ENCODE measurements at regions not wholly inside any gene's neighbourhood (a gene's known extent, or its start where the extent isn't known, plus 50 kb on each side); places are given as distances from the start of the nearest gene placed in this dataset.
"Not testable (repeated sequence)": the region's sequence is repeated elsewhere in the genome, so short reads cannot be mapped to it uniquely, and the experiment has no call there.

GRCh38 chr5:29451004-29451403 is 1742.5 kb upstream of the CDH6 start:
- H3K4me1 ChIP-seq (replicated peaks in 1 of 4; ENCODE audit: control insufficient read depth in 3 of 4, insufficient read depth in 4 of 4, low read length in 3 of 4); H3K36me3 ChIP-seq (ENCODE audit: control insufficient read depth in 2 of 4, insufficient read depth in 4 of 4, low read length in 3 of 4); H2BK15ac ChIP-seq (ENCODE audit: low read length); H4K20me1 ChIP-seq (replicated peaks in 1 of 2; ENCODE audit: control insufficient read depth in 1 of 2, insufficient read depth in 2 of 2, low read length in 2 of 2); H2BK20ac ChIP-seq (ENCODE audit: low read length); POLR2A ChIA-PET (ENCODE audit: partially characterized antibody); H2BK12ac ChIP-seq (ENCODE audit: low read depth, low read length); H3K18ac ChIP-seq (ENCODE audit: extremely low read depth, low read length); H3K27me3 ChIP-seq (replicated peaks in 1 of 4; ENCODE audit: control insufficient read depth in 3 of 4, extremely low read depth in 1 of 4, insufficient read depth in 3 of 4, low read length in 3 of 4); H3K4me2 ChIP-seq (ENCODE audit: insufficient read depth in 1 of 2, low read depth in 2 of 2, low read length in 2 of 2); H2AK5ac ChIP-seq (ENCODE audit: low read depth, low read length); H2BK5ac ChIP-seq (ENCODE audit: low read depth, low read length); H3K23me2 ChIP-seq (ENCODE audit: low read depth, low read length); H3K27ac ChIP-seq (ENCODE audit: low read depth, low read length); H2AFZ ChIP-seq (ENCODE audit: low read length); H4K91ac ChIP-seq (replicated peaks; ENCODE audit: insufficient read length, low read length); DNase-seq (ENCODE audit: low read depth in 1 of 2, low spot score in 2 of 2); H2BK120ac ChIP-seq (replicated peaks; ENCODE audit: low read depth, low read length); H3K4ac ChIP-seq (replicated peaks; ENCODE audit: insufficient read length, low read depth, low read length); H3K56ac ChIP-seq (replicated peaks; ENCODE audit: insufficient read length, low read depth, low read length); H3K79me2 ChIP-seq (ENCODE audit: control insufficient read depth in 1 of 2, insufficient read depth in 2 of 2, low read length in 2 of 2); H3K23ac ChIP-seq (ENCODE audit: insufficient read length); CTCF ChIA-PET (ENCODE audit: partially characterized antibody); H3K9ac ChIP-seq (replicated peaks in 1 of 4; ENCODE audit: extremely low read depth in 1 of 4, low read depth in 3 of 4, low read length in 3 of 4); H3K4me3 ChIP-seq (ENCODE audit: extremely low read depth in 1 of 4, insufficient read depth in 2 of 4, low read depth in 3 of 4, low read length in 4 of 4); H3K79me1 ChIP-seq (ENCODE audit: low read depth, low read length); H4K8ac ChIP-seq (ENCODE audit: extremely low read depth, insufficient read depth, low read length); FAIRE-seq; H4K5ac ChIP-seq (ENCODE audit: insufficient read length, low read depth, low read length); H3K9me3 ChIP-seq (ENCODE audit: insufficient read depth in 2 of 2, low read depth in 1 of 2, low read length in 1 of 2); H3K14ac ChIP-seq (ENCODE audit: insufficient read length): not testable (repeated sequence)
- 100% methylated on average over 1 of the region's 1 CpG; no CpG with 5 or more reads in 1 of the 2 experiments for WGBS, 2 experiments (ENCODE audit: extremely low coverage in 1 of 2, insufficient coverage in 1 of 2, insufficient read length in 1 of 2, insufficient replicate concordance in 2 of 2, low coverage in 1 of 2, low lambda C conversion rate in 2 of 2, missing lambda C conversion rate in 1 of 2)

Measured in H1 (cell line).